HFF-Myc (cell line): ENCODE measurements at regions not wholly inside any gene's neighbourhood (a gene's known extent, or its start where the extent isn't known, plus 50 kb on each side); places are given as distances from the start of the nearest gene placed in this dataset.
A peak's percentile ranks its signal among the peaks of the same experiment; 100 is the strongest.

ENCODE experiments used
- DNase-seq: peaks from one replicate; pipeline ENCODE4 v3.0.0-alpha.2; 2011; ENCODE audit warnings: low read depth; ENCODE audit errors: extremely low read depth
- H3K4me3 ChIP-seq: replicated peaks from 2 replicates; pipeline ENCODE4 v1.5.1; 2011; ENCODE audit warnings: low read depth, mild to moderate bottlenecking, control low read depth, low read length
- CTCF ChIP-seq: IDR thresholded peaks from 2 replicates; pipeline ENCODE4 v1.5.1; 2012; ENCODE audit warnings: mild to moderate bottlenecking, low read depth, low read length, control low read depth; ENCODE audit errors: missing control alignments

GRCh38 chr7:108825581-108825909 is 255.9 kb downstream of the DNAJB9 start:
- DNase-seq, result no peak
- H3K4me3 ChIP-seq, result no peak overlapping the region
- TF ChIP-seq CTCF, result no peak

- no peak overlapping the region for H3K4me3 ChIP-seq
- TF ChIP-seq CTCF, result no peak
- no peak for DNase-seq
Measured at GRCh38 chr7:108836256-108836655, 266.6 kb downstream of the DNAJB9 start.

- DNase-seq, result no peak
- TF ChIP-seq CTCF, result no peak
- H3K4me3 ChIP-seq, result no peak overlapping the region
Measured at GRCh38 chr7:108838198-108838597, 268.5 kb downstream of the DNAJB9 start.

- TF ChIP-seq CTCF, result no peak
- DNase-seq, result peak; percentile 59
Measured at GRCh38 chr7:108839076-108839475, 269.4 kb downstream of the DNAJB9 start.

GRCh38 chr7:108845951-108846350 is 276.3 kb downstream of the DNAJB9 start:
- no peak overlapping the region for H3K4me3 ChIP-seq
- TF ChIP-seq CTCF, result no peak
- DNase-seq, result no peak

More at GRCh38 chr7:108839076-108839475, 269.4 kb downstream of the DNAJB9 start:
- no peak overlapping the region for H3K4me3 ChIP-seq

GRCh38 chr7:108846471-108846870 is 276.8 kb downstream of the DNAJB9 start:
- no peak overlapping the region for H3K4me3 ChIP-seq
- no peak for TF ChIP-seq CTCF
- no peak for DNase-seq

GRCh38 chr7:108848486-108848885 is 278.8 kb downstream of the DNAJB9 start:
- no peak overlapping the region for H3K4me3 ChIP-seq
- DNase-seq, result no peak
- no peak for TF ChIP-seq CTCF
